Upper lobe of left lung (tissue), 4 donors: ENCODE measurements at regions not wholly inside any gene's neighbourhood (a gene's known extent, or its start where the extent isn't known, plus 50 kb on each side); places are given as distances from the start of the nearest gene placed in this dataset.

ENCODE experiments used
- POLR2A ChIP-seq, 4 donors: fragments of 450-650 bp; IDR thresholded peaks; one replicate each; pipeline ENCODE4 v1.5.1; 2016 to 2017; ENCODE audit warnings: antibody characterized with exemption in 4 of 4, mild to moderate bottlenecking in 2 of 4
- POLR2AphosphoS5 ChIP-seq, 2 donors: sonication (generic); formaldehyde crosslinking; IDR thresholded peaks; one replicate each; pipeline ENCODE4 v1.5.1; 2017; ENCODE audit warnings: antibody characterized with exemption in 2 of 2
- TF ChIP-seq, protein P1 (sequence below), 6 experiments: fragments of 450-650 bp in 4 of 6; fragments of 200-600 bp in 2 of 6; sonication (generic) in 2 of 6; IDR thresholded peaks; one replicate each; pipeline ENCODE4 v1.5.1; 2016 to 2019; ENCODE audit warnings: antibody characterized with exemption in 6 of 6

DNA sequence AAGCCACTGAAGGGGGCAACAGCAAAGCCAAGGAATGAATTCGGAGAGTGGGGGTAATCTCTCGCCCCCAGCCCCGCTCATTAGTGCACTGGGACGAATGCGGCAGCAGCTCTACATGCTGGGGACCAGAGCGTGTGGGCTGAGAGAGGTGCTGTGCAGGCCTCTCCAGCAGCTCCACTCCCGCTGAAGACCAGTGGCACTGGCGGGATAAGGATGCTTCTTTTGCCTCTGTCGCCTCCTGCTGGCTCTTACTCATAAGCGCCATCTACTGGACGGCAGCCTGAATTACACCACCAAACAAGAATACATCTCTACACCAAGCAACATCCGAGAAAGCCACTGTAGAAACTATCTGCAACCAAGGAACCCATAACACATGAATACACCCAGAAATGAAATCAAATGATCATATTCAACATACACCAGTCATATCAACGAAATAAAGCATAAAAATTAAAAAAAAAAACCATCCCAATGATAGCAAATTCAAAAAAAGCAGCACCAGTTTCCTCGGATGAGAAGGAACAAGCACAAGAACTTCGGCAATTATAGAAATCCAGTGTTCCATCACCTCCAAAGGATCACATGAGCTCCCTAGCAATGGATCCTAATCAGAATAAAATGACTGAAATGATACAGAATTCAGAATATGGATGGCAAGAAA, 79.0 kb upstream of the TMEM168 start:
- TF ChIP-seq, protein P1, sequence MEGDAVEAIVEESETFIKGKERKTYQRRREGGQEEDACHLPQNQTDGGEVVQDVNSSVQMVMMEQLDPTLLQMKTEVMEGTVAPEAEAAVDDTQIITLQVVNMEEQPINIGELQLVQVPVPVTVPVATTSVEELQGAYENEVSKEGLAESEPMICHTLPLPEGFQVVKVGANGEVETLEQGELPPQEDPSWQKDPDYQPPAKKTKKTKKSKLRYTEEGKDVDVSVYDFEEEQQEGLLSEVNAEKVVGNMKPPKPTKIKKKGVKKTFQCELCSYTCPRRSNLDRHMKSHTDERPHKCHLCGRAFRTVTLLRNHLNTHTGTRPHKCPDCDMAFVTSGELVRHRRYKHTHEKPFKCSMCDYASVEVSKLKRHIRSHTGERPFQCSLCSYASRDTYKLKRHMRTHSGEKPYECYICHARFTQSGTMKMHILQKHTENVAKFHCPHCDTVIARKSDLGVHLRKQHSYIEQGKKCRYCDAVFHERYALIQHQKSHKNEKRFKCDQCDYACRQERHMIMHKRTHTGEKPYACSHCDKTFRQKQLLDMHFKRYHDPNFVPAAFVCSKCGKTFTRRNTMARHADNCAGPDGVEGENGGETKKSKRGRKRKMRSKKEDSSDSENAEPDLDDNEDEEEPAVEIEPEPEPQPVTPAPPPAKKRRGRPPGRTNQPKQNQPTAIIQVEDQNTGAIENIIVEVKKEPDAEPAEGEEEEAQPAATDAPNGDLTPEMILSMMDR (IDR thresholded peaks at IDR 0.05), result peak; percentile 33 to 67 (median 54)
- no peak for TF ChIP-seq POLR2A (IDR thresholded peaks at IDR 0.05)
- no peak for TF ChIP-seq POLR2AphosphoS5 (IDR thresholded peaks at IDR 0.05)
